Esophagus squamous epithelium (tissue), 5 donors: ENCODE measurements at regions not wholly inside any gene's neighbourhood (a gene's known extent, or its start where the extent isn't known, plus 50 kb on each side); places are given as distances from the start of the nearest gene placed in this dataset.

Source experiments
- DNase-seq: peaks from one replicate; lab custom pipeline; 2025; lab: John Stamatoyannopoulos, UW
- H3K27ac ChIP-seq, 4 donors: fragments of 200-600 bp; sonication (generic); one replicate each; pipeline ENCODE4 v1.5.1; 2016 to 2019; ENCODE audit warnings: mild to moderate bottlenecking in 1 of 4
- H3K27me3 ChIP-seq, 4 donors: fragments of 200-600 bp; sonication (generic); 1 replicate in 3 of 4; 2 replicates in 1 of 4; pipeline versions ENCODE4 v1.5.1 to v1.6.0; 2017 to 2021; ENCODE audit warnings: antibody characterized with exemption in 1 of 4
- H3K36me3 ChIP-seq, 3 donors: fragments of 200-600 bp; sonication (generic); one replicate each; pipeline ENCODE4 v1.5.1; 2016 to 2019
- H3K4me1 ChIP-seq, 3 donors: fragments of 200-600 bp; sonication (generic); one replicate each; pipeline ENCODE4 v1.5.1; 2017 to 2019
- H3K4me3 ChIP-seq, 4 donors: fragments of 200-600 bp; sonication (generic); 1 replicate in 3 of 4; 2 replicates in 1 of 4; pipeline ENCODE4 v1.5.1; 2016 to 2019; ENCODE audit warnings: mild to moderate bottlenecking in 2 of 4, moderate library complexity in 1 of 4
- H3K9me3 ChIP-seq, 3 donors: fragments of 200-600 bp; sonication (generic); one replicate each; pipeline ENCODE4 v1.5.1; 2016 to 2019
- CTCF ChIP-seq, 6 experiments: fragments of 450-650 bp in 4 of 6; fragments of 200-600 bp in 2 of 6; sonication (generic) in 2 of 6; IDR thresholded peaks; one replicate each; pipeline ENCODE4 v1.5.1; 2016 to 2019; ENCODE audit warnings: antibody characterized with exemption in 6 of 6, mild to moderate bottlenecking in 4 of 6, moderate library complexity in 4 of 6
- POLR2A ChIP-seq, 4 donors: fragments of 450-650 bp; IDR thresholded peaks; one replicate each; pipeline ENCODE4 v1.6.1; 2017; ENCODE audit warnings: antibody characterized with exemption in 4 of 4, mild to moderate bottlenecking in 4 of 4, moderate library complexity in 3 of 4
- WGBS, 2 donors: methylation state at CpG; one replicate each; pipeline ENCODE4 v1.1.5; 2018; 5-methylcytosine and 5-hydroxymethylcytosine counted together
- intact Hi-C: fragments of 100-400 bp; cut with DNase I; formaldehyde crosslinking; loops from one replicate; pipeline ENCODE4 v1.15.0; 2022
- donor health status: DM: yes; HTN: yes; CAD: no.

- H3K4me3 ChIP-seq = no peak overlapping the region
- no peak for TF ChIP-seq POLR2A (IDR thresholded peaks at IDR 0.05)
- H3K4me1 ChIP-seq = peaks cover 0 to 12% (median 0%) of the 10 kb centered on the region in 3 donors
- intact Hi-C loops = no loop called here
- no peak overlapping the region for H3K27ac ChIP-seq
- no peaks in the 10 kb centered on the region for H3K9me3 ChIP-seq
- 81 to 91% methylated on average over 3 of the region's 3 CpGs for WGBS, 2 donors
- no peaks in the 10 kb centered on the region for H3K27me3 ChIP-seq
- DNase-seq = no peak
- H3K36me3 ChIP-seq = no peaks in the 10 kb centered on the region
These were observed 248.3 kb downstream of the DLEU7 start for GRCh38 chr13:50595196-50595595.

GRCh38 chr13:50596156-50596555 is 247.3 kb downstream of the DLEU7 start:
- intact Hi-C loops = no loop called here
- Histone ChIP-seq H3K27me3 (no peaks in the 10 kb centered on the region), H3K4me1 (peaks cover 0 to 12% (median 0%) of the 10 kb centered on the region in 3 donors), H3K4me3 (no peak overlapping the region), H3K9me3 (no peaks in the 10 kb centered on the region), H3K36me3 (no peaks in the 10 kb centered on the region), H3K27ac (no peak overlapping the region)
- no peak for DNase-seq
- TF ChIP-seq POLR2A (IDR thresholded peaks at IDR 0.05) = no peak
- TF ChIP-seq CTCF (IDR thresholded peaks at IDR 0.05) = no peak
- WGBS, 2 donors = no CpG with 5 or more reads among the region's 1 CpG

GRCh38 chr13:50596776-50597203 is 246.7 kb downstream of the DLEU7 start:
- Histone ChIP-seq H3K4me1 (peaks cover 0 to 12% (median 0%) of the 10 kb centered on the region in 3 donors), H3K27me3 (no peaks in the 10 kb centered on the region), H3K4me3 (no peak overlapping the region), H3K36me3 (no peaks in the 10 kb centered on the region), H3K9me3 (no peaks in the 10 kb centered on the region), H3K27ac (no peak overlapping the region)
- intact Hi-C loops = no loop called here
- DNase-seq = no peak
- TF ChIP-seq POLR2A (IDR thresholded peaks at IDR 0.05) (no peak), CTCF (IDR thresholded peaks at IDR 0.05) (no peak)
- WGBS, 2 donors = 72 to 74% methylated on average over 2 of the region's 2 CpGs

- 45 to 55% methylated on average over 3 of the region's 3 CpGs for WGBS, 2 donors
- no peak overlapping the region for H3K4me3 ChIP-seq
- H3K27ac ChIP-seq = no peak overlapping the region
- no peaks in the 10 kb centered on the region for H3K36me3 ChIP-seq
- TF ChIP-seq POLR2A (IDR thresholded peaks at IDR 0.05) = no peak
- TF ChIP-seq CTCF (IDR thresholded peaks at IDR 0.05) = no peak
- H3K4me1 ChIP-seq = peaks cover 0 to 12% (median 0%) of the 10 kb centered on the region in 3 donors
- intact Hi-C loops = no loop called here
- H3K9me3 ChIP-seq = no peaks in the 10 kb centered on the region
- DNase-seq = no peak
- no peaks in the 10 kb centered on the region for H3K27me3 ChIP-seq
These were observed 245.2 kb downstream of the DLEU7 start for GRCh38 chr13:50598338-50598737.

GRCh38 chr13:50599046-50599445 is 244.4 kb downstream of the DLEU7 start:
- no peak for TF ChIP-seq POLR2A (IDR thresholded peaks at IDR 0.05)
- no peak for TF ChIP-seq CTCF (IDR thresholded peaks at IDR 0.05)
- Histone ChIP-seq H3K36me3 (no peaks in the 10 kb centered on the region), H3K4me1 (peaks cover 0 to 12% (median 0%) of the 10 kb centered on the region in 3 donors), H3K4me3 (no peak overlapping the region), H3K27ac (no peak overlapping the region), H3K9me3 (no peaks in the 10 kb centered on the region), H3K27me3 (no peaks in the 10 kb centered on the region)
- WGBS, 2 donors = 44 to 90% methylated on average over 5 of the region's 5 CpGs
- intact Hi-C loops = no loop called here
- DNase-seq = no peak

- no peaks in the 10 kb centered on the region for H3K36me3 ChIP-seq
- no peak for DNase-seq
- whole genome bisulfite sequencing, 2 donors = 50 to 94% methylated on average over 2 of the region's 2 CpGs
- H3K27me3 ChIP-seq = no peaks in the 10 kb centered on the region
- no peaks in the 10 kb centered on the region for H3K9me3 ChIP-seq
- intact Hi-C loops = no loop called here
- no peak overlapping the region for H3K27ac ChIP-seq
- H3K4me3 ChIP-seq = no peak overlapping the region
- peaks cover 0 to 5% (median 0%) of the 10 kb centered on the region in 3 donors for H3K4me1 ChIP-seq
- no peak for TF ChIP-seq CTCF (IDR thresholded peaks at IDR 0.05)
- no peak for TF ChIP-seq POLR2A (IDR thresholded peaks at IDR 0.05)
These were observed 243.6 kb downstream of the DLEU7 start for GRCh38 chr13:50599927-50600326.
